ENCODE measurements at regions not wholly inside any gene's neighbourhood (a gene's known extent, or its start where the extent isn't known, plus 50 kb on each side); places are given as distances from the start of the nearest gene placed in this dataset.

DNA sequence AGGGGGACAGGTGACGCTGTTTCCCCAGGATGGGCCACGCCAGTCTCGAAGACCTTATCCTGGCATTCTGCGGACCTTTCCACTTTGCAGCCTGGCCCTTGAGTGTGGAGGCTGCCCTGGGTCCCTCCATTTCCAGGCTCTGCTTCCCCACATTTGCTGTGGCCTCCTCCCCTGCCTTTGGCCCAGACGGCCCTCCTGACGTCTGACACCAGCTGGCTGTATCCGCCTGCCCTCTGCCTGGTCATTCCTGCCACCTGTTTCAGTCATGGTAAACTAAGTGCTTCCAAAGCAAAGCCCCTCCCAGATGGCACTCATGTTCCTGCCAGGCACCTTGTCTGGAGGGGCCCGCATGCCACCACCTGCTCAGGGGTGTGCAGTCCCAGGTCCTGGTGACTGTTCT is 95.1 kb downstream of the ASB1 start:
- Histone ChIP-seq H3K27ac (ENCODE audit: extremely low read depth, low read depth, low read length) (no peak overlapping the region), H3K4me1 (ENCODE audit: control insufficient read depth, insufficient read depth, low read length) (no peaks in the 10 kb centered on the region), H3K9me3 (ENCODE audit: control insufficient read depth, insufficient read depth, low read depth, low read length) (no peaks in the 10 kb centered on the region), H3K36me3 (ENCODE audit: control insufficient read depth in 2 of 2, insufficient read depth in 1 of 2, low read length in 2 of 2) (no peaks in the 10 kb centered on the region), H3K4me3 (ENCODE audit: low read depth, low read length) (no peak overlapping the region)
- no peak for TF ChIP-seq ZBTB7A (tag by site-specific recombination; IDR thresholded peaks at IDR 0.05; ENCODE audit: low read depth)
- no peak for TF ChIP-seq ZNF645 (tag by site-specific recombination; IDR thresholded peaks at IDR 0.05)
- TF ChIP-seq ZNF274 (IDR thresholded peaks at IDR 0.05; ENCODE audit: low read length) = no peak
- no peak for TF ChIP-seq ZNF274 (tag by site-specific recombination; IDR thresholded peaks at IDR 0.05; ENCODE audit: borderline replicate concordance)
- TF ChIP-seq ZNF155 (tag by site-specific recombination; IDR thresholded peaks at IDR 0.05) = no peak
- no peak for TF ChIP-seq ZXDB (tag by site-specific recombination; IDR thresholded peaks at IDR 0.05)
- TF ChIP-seq SCRT1 (tag by site-specific recombination; IDR thresholded peaks at IDR 0.05; ENCODE audit: borderline replicate concordance) = no peak
- no peak for TF ChIP-seq YY2 (tag by site-specific recombination; IDR thresholded peaks at IDR 0.05)
- no peak for TF ChIP-seq ZNF560 (tag by site-specific recombination; IDR thresholded peaks at IDR 0.05; ENCODE audit: borderline replicate concordance)
- no peak for TF ChIP-seq ZNF302 (tag by site-specific recombination; IDR thresholded peaks at IDR 0.05; ENCODE audit: low read depth)
- TF ChIP-seq ZNF48 (tag by site-specific recombination; IDR thresholded peaks at IDR 0.05) = no peak
- TF ChIP-seq ZNF549 (tag by site-specific recombination; IDR thresholded peaks at IDR 0.05) = no peak
- TF ChIP-seq, protein P1, sequence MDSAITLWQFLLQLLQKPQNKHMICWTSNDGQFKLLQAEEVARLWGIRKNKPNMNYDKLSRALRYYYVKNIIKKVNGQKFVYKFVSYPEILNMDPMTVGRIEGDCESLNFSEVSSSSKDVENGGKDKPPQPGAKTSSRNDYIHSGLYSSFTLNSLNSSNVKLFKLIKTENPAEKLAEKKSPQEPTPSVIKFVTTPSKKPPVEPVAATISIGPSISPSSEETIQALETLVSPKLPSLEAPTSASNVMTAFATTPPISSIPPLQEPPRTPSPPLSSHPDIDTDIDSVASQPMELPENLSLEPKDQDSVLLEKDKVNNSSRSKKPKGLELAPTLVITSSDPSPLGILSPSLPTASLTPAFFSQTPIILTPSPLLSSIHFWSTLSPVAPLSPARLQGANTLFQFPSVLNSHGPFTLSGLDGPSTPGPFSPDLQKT (IDR thresholded peaks at IDR 0.05; ENCODE audit: borderline replicate concordance, low read depth, low read length) = no peak
- ChIA-PET CTCF (interaction anchor here (1.7 kb wide), 1 partner anchor 8 kb away, joined by 6 read pairs; no protein-coding TSS in a partner anchor), POLR2A (no interaction called here)

- no peaks in the 10 kb centered on the region for H3K9me3 ChIP-seq (ENCODE audit: control insufficient read depth, insufficient read depth, low read depth, low read length)
- no peak overlapping the region for H3K27ac ChIP-seq (ENCODE audit: extremely low read depth, low read depth, low read length)
- H3K36me3 ChIP-seq (ENCODE audit: control insufficient read depth in 2 of 2, insufficient read depth in 1 of 2, low read length in 2 of 2) = no peaks in the 10 kb centered on the region
- ChIA-PET CTCF (interaction anchor here (0.8 to 1.7 kb wide), 2 partner anchors 10 to 268 kb away, joined by 4 to 6 read pairs; no protein-coding TSS in a partner anchor), POLR2A (no interaction called here)
- no peaks in the 10 kb centered on the region for H3K4me1 ChIP-seq (ENCODE audit: control insufficient read depth, insufficient read depth, low read length)
- H3K4me3 ChIP-seq (ENCODE audit: low read depth, low read length) = no peak overlapping the region
- no peak for TF ChIP-seq ZNF19 (tag by site-specific recombination; IDR thresholded peaks at IDR 0.05; ENCODE audit: low read depth)
- TF ChIP-seq ZNF785 (tag by site-specific recombination; IDR thresholded peaks at IDR 0.05) = no peak
- TF ChIP-seq, protein P2, sequence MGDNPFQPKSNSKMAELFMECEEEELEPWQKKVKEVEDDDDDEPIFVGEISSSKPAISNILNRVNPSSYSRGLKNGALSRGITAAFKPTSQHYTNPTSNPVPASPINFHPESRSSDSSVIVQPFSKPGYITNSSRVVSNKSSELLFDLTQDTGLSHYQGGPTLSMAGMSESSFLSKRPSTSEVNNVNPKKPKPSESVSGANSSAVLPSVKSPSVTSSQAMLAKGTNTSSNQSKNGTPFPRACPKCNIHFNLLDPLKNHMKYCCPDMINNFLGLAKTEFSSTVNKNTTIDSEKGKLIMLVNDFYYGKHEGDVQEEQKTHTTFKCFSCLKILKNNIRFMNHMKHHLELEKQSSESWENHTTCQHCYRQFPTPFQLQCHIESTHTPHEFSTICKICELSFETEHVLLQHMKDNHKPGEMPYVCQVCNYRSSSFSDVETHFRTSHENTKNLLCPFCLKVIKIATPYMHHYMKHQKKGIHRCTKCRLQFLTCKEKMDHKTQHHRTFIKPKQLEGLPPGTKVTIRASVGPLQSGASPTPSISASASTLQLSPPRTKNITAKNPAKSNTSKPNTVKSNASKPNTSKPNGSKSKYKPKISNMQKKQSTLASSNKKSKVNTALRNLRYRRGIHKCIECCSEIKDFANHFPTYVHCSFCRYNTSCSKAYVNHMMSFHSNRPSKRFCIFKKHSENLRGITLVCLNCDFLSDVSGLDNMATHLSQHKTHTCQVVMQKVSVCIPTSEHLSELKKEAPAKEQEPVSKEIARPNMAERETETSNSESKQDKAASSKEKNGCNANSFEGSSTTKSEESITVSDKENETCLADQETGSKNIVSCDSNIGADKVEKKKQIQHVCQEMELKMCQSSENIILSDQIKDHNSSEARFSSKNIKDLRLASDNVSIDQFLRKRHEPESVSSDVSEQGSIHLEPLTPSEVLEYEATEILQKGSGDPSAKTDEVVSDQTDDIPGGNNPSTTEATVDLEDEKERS (tag by site-specific recombination; IDR thresholded peaks at IDR 0.05) = no peak
- no peak for TF ChIP-seq SP2 (tag by site-specific recombination; IDR thresholded peaks at IDR 0.05)
- TF ChIP-seq RBAK (tag by site-specific recombination; IDR thresholded peaks at IDR 0.05) = no peak
- no peak for TF ChIP-seq KLF7 (tag by site-specific recombination; IDR thresholded peaks at IDR 0.05; ENCODE audit: borderline replicate concordance)
- TF ChIP-seq ZNF449 (tag by site-specific recombination; IDR thresholded peaks at IDR 0.05) = no peak
- TF ChIP-seq, protein P3, sequence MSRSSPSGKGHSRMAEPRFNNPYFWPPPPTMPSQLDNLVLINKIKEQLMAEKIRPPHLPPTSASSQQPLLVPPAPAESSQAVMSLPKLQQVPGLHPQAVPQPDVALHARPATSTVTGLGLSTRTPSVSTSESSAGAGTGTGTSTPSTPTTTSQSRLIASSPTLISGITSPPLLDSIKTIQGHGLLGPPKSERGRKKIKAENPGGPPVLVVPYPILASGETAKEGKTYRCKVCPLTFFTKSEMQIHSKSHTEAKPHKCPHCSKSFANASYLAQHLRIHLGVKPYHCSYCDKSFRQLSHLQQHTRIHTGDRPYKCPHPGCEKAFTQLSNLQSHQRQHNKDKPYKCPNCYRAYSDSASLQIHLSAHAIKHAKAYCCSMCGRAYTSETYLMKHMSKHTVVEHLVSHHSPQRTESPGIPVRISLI (tag by site-specific recombination; IDR thresholded peaks at IDR 0.05) = no peak
- no peak for TF ChIP-seq ZFP41 (tag by site-specific recombination; IDR thresholded peaks at IDR 0.05; ENCODE audit: borderline replicate concordance)
- no peak for TF ChIP-seq ZNF580 (tag by site-specific recombination; IDR thresholded peaks at IDR 0.05)
Measured at GRCh38 chr2:238523158-238524110, 96.7 kb downstream of the ASB1 start.
